GM23248 (cell line): ENCODE measurements at regions not wholly inside any gene's neighbourhood (a gene's known extent, or its start where the extent isn't known, plus 50 kb on each side); places are given as distances from the start of the nearest gene placed in this dataset.

Experiments used
- DNase-seq: peaks from one replicate; pipeline ENCODE4 v3.0.0-alpha.2; 2015
- H2AFZ ChIP-seq: fragments of 200-600 bp; sonication (generic); 2 replicates; pipeline ENCODE4 v1.6.1; 2016; ENCODE audit warnings: antibody characterized with exemption
- H3F3A ChIP-seq: fragments of 200-600 bp; sonication (generic); 2 replicates; pipeline ENCODE4 v1.6.1; 2016; ENCODE audit warnings: mild to moderate bottlenecking, antibody characterized with exemption, mixed run types; ENCODE audit not compliant: insufficient read depth
- H3K27ac ChIP-seq: fragments of 200-600 bp; sonication (generic); 2 replicates; pipeline ENCODE4 v1.5.1; 2016; ENCODE audit warnings: mild to moderate bottlenecking
- H3K27me3 ChIP-seq: fragments of 200-600 bp; sonication (generic); replicated peaks from 2 replicates; pipeline ENCODE4 v1.6.1; 2016; ENCODE audit warnings: mild to moderate bottlenecking; ENCODE audit not compliant: insufficient read depth
- H3K36me3 ChIP-seq: fragments of 200-600 bp; sonication (generic); 2 replicates; pipeline ENCODE4 v1.6.1; 2016; ENCODE audit warnings: low read depth, mild to moderate bottlenecking
- H3K4me1 ChIP-seq: fragments of 200-600 bp; sonication (generic); 2 replicates; pipeline ENCODE4 v1.6.1; 2016; ENCODE audit warnings: mild to moderate bottlenecking; ENCODE audit not compliant: insufficient read depth
- H3K4me2 ChIP-seq: fragments of 200-600 bp; sonication (generic); one replicate; pipeline ENCODE4 v1.6.1; 2016; ENCODE audit warnings: mild to moderate bottlenecking; ENCODE audit not compliant: unreplicated experiment
- H3K4me3 ChIP-seq: fragments of 200-600 bp; sonication (generic); 2 replicates; pipeline ENCODE4 v1.5.1; 2016; ENCODE audit warnings: mild to moderate bottlenecking
- H3K79me2 ChIP-seq: fragments of 200-600 bp; sonication (generic); 2 replicates; pipeline ENCODE4 v1.6.1; 2016; ENCODE audit warnings: mild to moderate bottlenecking; ENCODE audit not compliant: insufficient read depth
- H3K9ac ChIP-seq: fragments of 200-600 bp; sonication (generic); 2 replicates; pipeline ENCODE4 v1.6.1; 2016; ENCODE audit warnings: mild to moderate bottlenecking
- H3K9me2 ChIP-seq: fragments of 200-600 bp; sonication (generic); 2 replicates; pipeline ENCODE4 v1.6.1; 2016; ENCODE audit warnings: mixed run types, mild to moderate bottlenecking, moderate library complexity; ENCODE audit not compliant: insufficient read depth
- H3K9me3 ChIP-seq: fragments of 200-600 bp; sonication (generic); one replicate; pipeline ENCODE4 v1.6.1; 2017; ENCODE audit warnings: low read depth
- H4K20me1 ChIP-seq: fragments of 200-600 bp; sonication (generic); 2 replicates; pipeline ENCODE4 v1.6.0; 2016; ENCODE audit not compliant: insufficient read depth
- EZH2 ChIP-seq: fragments of 200-600 bp; sonication (generic); IDR thresholded peaks from 2 replicates; pipeline ENCODE4 v1.6.1; 2018; ENCODE audit warnings: antibody characterized with exemption, mild to moderate bottlenecking; ENCODE audit not compliant: insufficient read depth, poor library complexity, severe bottlenecking
- EZH2phosphoT487 ChIP-seq: fragments of 200-600 bp; sonication (generic); IDR thresholded peaks from 2 replicates; pipeline ENCODE4 v1.6.1; 2018; ENCODE audit warnings: antibody characterized with exemption, moderate library complexity, mild to moderate bottlenecking, low read depth; ENCODE audit not compliant: insufficient read depth
- WGBS, 2 experiments: methylation state at CpG; one replicate each; pipeline ENCODE4 v1.1.6; 2015 to 2017; ENCODE audit warnings: low lambda C conversion rate in 2 of 2, low coverage in 1 of 2; ENCODE audit errors: missing lambda C conversion rate in 2 of 2; 5-methylcytosine and 5-hydroxymethylcytosine counted together
- in situ Hi-C: fragments of 300-500 bp; cut with MboI; formaldehyde crosslinking; loops from 2 replicates; pipeline ENCODE4 v1.15.0; 2020

DNA sequence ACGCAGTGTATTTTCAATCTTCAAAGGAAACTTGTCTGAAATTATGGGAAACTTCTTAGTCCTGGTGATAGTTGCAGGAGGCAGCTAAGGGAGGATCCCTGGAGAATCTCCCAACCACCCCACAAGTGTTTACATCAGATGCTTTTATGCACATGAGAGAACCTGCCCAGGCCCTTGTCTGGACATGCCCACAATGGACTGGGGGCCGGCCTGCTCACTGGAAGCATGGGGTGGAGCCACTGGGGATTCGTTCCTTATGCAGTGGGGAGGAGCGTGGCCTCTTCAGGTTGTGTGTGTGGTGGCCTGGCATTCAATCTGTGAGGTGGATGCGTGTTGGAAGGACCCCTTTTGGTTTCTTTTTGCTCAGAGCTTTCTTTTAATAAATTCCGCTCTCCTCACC, 398.7 kb upstream of the PPP1R2C start:
- TF ChIP-seq EZH2phosphoT487 (no peak), EZH2 (no peak)
- Histone ChIP-seq H3K79me2 (no peaks in the 10 kb centered on the region), H3K27ac (no peak overlapping the region), H3K9me3 (no peaks in the 10 kb centered on the region), H3K4me1 (no peaks in the 10 kb centered on the region), H3K9ac (no peak overlapping the region), H3K36me3 (no peaks in the 10 kb centered on the region), H4K20me1 (no peaks in the 10 kb centered on the region), H3K4me2 (no peak overlapping the region), H3K9me2 (no peaks in the 10 kb centered on the region), H3F3A (no peaks in the 10 kb centered on the region), H3K4me3 (no peak overlapping the region), H3K27me3 (no peaks in the 10 kb centered on the region), H2AFZ (no peak overlapping the region)
- in situ Hi-C loops = no loop called here
- DNase-seq = no peak
- 31 to 35% methylated on average over 4 to 5 of the region's 6 CpGs for WGBS, 2 experiments

DNA sequence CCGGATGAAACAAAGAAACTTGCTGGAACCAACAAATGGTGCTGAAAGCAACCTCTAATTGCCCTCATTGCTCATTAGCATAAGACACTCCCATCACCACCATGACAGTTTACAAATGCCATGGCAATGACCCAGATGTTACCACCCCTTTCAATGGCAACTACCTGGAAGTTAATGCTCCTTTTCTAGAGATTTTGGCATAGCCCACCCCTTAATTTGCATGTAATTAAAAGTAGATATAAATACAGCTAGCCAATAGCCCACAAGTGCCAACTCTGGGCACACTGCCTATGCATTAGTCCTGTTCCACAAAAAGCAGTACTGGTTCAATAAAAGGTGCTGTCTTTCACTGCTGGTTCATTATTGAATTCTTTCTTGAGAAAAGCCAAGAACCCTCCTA, 410.3 kb upstream of the PPP1R2C start:
- Histone ChIP-seq H3K36me3 (no peaks in the 10 kb centered on the region), H3F3A (no peaks in the 10 kb centered on the region), H2AFZ (no peak overlapping the region), H3K79me2 (no peaks in the 10 kb centered on the region), H3K9ac (no peak overlapping the region), H3K27me3 (no peaks in the 10 kb centered on the region), H3K4me3 (no peak overlapping the region), H3K9me3 (no peaks in the 10 kb centered on the region), H4K20me1 (no peaks in the 10 kb centered on the region), H3K27ac (no peak overlapping the region), H3K9me2 (no peaks in the 10 kb centered on the region), H3K4me1 (no peaks in the 10 kb centered on the region), H3K4me2 (no peak overlapping the region)
- 33 to 81% methylated on average over 1 of the region's 1 CpG for WGBS, 2 experiments
- no peak for DNase-seq
- in situ Hi-C loops = no loop called here
- no peak for TF ChIP-seq EZH2
- no peak for TF ChIP-seq EZH2phosphoT487

DNA sequence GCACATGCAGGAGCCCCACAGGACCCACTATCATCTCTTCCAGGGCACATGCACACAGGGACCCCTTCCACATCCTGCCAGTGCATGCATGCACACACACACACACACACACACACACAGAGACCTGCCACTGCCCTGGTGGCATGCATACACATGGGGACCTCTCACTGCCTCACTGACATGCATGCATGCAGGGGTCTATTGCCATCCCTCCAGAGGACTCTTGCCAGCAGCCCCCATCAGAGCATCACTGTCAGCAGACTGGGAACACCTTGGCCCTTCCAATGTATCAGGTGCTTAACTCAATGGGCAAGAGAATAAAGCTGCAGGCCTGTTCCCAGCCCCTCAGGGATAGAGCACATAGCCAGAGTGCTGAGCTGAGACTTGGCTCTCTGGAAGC, 433.6 kb upstream of the PPP1R2C start:
- DNase-seq = no peak
- H3K9me2 ChIP-seq = no peaks in the 10 kb centered on the region
- H3K4me2 ChIP-seq = no peak overlapping the region
- H3K4me1 ChIP-seq = no peaks in the 10 kb centered on the region
- no peaks in the 10 kb centered on the region for H3F3A ChIP-seq
- no peak overlapping the region for H2AFZ ChIP-seq
- no peak overlapping the region for H3K27ac ChIP-seq
- in situ Hi-C loops = no loop called here
- no peaks in the 10 kb centered on the region for H3K36me3 ChIP-seq
- no peaks in the 10 kb centered on the region for H3K9me3 ChIP-seq
- H4K20me1 ChIP-seq = no peaks in the 10 kb centered on the region
- H3K27me3 ChIP-seq = no peaks in the 10 kb centered on the region
- no peak overlapping the region for H3K9ac ChIP-seq
- H3K4me3 ChIP-seq = no peak overlapping the region
- TF ChIP-seq EZH2phosphoT487 (no peak), EZH2 (no peak)
- H3K79me2 ChIP-seq = no peaks in the 10 kb centered on the region

DNA sequence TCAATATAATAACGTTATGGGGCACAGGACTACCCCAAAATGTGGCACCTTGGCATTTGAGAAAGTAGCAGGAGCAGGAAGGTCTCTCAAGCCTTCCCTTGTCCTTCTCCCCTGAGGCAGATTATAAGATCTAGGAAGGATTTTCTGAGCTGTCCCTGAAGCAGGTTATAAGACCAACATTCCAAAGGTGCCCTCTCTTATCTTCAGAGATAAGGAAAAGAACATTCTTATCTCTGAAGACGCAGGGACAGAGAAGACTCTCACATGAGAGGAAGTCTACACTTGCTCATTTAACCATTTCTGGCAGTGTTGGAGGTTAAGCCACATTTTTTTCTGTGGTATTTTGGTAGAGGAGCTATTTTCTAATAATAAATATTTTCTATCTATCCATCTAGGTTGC, 437.9 kb upstream of the MAOA start:
- Histone ChIP-seq H3K9me3 (no peaks in the 10 kb centered on the region), H3K27me3 (no peaks in the 10 kb centered on the region), H4K20me1 (no peaks in the 10 kb centered on the region), H2AFZ (no peak overlapping the region), H3K36me3 (no peaks in the 10 kb centered on the region), H3K4me2 (no peak overlapping the region), H3K9me2 (no peaks in the 10 kb centered on the region), H3K27ac (no peak overlapping the region), H3F3A (no peaks in the 10 kb centered on the region), H3K4me3 (no peak overlapping the region), H3K4me1 (no peaks in the 10 kb centered on the region), H3K9ac (no peak overlapping the region), H3K79me2 (no peaks in the 10 kb centered on the region)
- in situ Hi-C loops = no loop called here
- TF ChIP-seq EZH2phosphoT487 (no peak), EZH2 (no peak)
- DNase-seq = no peak
- 7 to 11% methylated on average over 2 of the region's 2 CpGs for WGBS, 2 experiments

GRCh38 chrX:43224496-43224895, 431.6 kb upstream of the MAOA start:
- H3K4me2 ChIP-seq = no peak overlapping the region
- no peak overlapping the region for H2AFZ ChIP-seq
- in situ Hi-C loops = no loop called here
- H3K9ac ChIP-seq = no peak overlapping the region
- no peak overlapping the region for H3K27ac ChIP-seq
- no peaks in the 10 kb centered on the region for H3K9me2 ChIP-seq
- H3K79me2 ChIP-seq = no peaks in the 10 kb centered on the region
- no peak for TF ChIP-seq EZH2phosphoT487
- no peak for TF ChIP-seq EZH2
- no peaks in the 10 kb centered on the region for H3K9me3 ChIP-seq
- H3K4me3 ChIP-seq = no peak overlapping the region
- no peaks in the 10 kb centered on the region for H3K36me3 ChIP-seq
- no peaks in the 10 kb centered on the region for H3F3A ChIP-seq
- no peaks in the 10 kb centered on the region for H3K4me1 ChIP-seq
- DNase-seq = no peak
- H3K27me3 ChIP-seq = no peaks in the 10 kb centered on the region
- no peaks in the 10 kb centered on the region for H4K20me1 ChIP-seq
